Smooth muscle cell (in vitro differentiated cells): ENCODE measurements at regions not wholly inside any gene's neighbourhood (a gene's known extent, or its start where the extent isn't known, plus 50 kb on each side); places are given as distances from the start of the nearest gene placed in this dataset.
A peak's percentile ranks its signal among the peaks of the same experiment; 100 is the strongest.

ENCODE experiments used
- DNase-seq: peaks from one replicate; lab custom pipeline; 2025; ENCODE audit not compliant: unreplicated experiment; lab: John Stamatoyannopoulos, UW
- H2AFZ ChIP-seq: fragments of 200-600 bp; sonication (generic); 2 replicates; pipeline ENCODE4 v1.6.0; 2016; ENCODE audit warnings: antibody characterized with exemption, low read depth, mild to moderate bottlenecking
- H3F3A ChIP-seq: fragments of 200-600 bp; sonication (generic); 2 replicates; pipeline ENCODE4 v1.6.0; 2017; ENCODE audit warnings: antibody characterized with exemption, low read depth
- H3K27ac ChIP-seq: fragments of 200-600 bp; sonication (generic); 2 replicates; pipeline ENCODE4 v1.5.1; 2016; ENCODE audit warnings: low read depth, mild to moderate bottlenecking
- H3K27me3 ChIP-seq: fragments of 200-600 bp; sonication (generic); 2 replicates; pipeline ENCODE4 v1.6.1; 2016; ENCODE audit warnings: low read depth, mild to moderate bottlenecking
- H3K36me3 ChIP-seq: fragments of 200-600 bp; sonication (generic); 2 replicates; pipeline ENCODE4 v1.5.1; 2016; ENCODE audit warnings: low read depth
- H3K4me1 ChIP-seq: fragments of 200-600 bp; sonication (generic); 2 replicates; pipeline ENCODE4 v1.5.1; 2016; ENCODE audit warnings: low read depth
- H3K4me2 ChIP-seq: fragments of 200-600 bp; sonication (generic); 2 replicates; pipeline ENCODE4 v1.6.0; 2016; ENCODE audit warnings: mild to moderate bottlenecking
- H3K4me3 ChIP-seq: fragments of 200-600 bp; sonication (generic); 2 replicates; pipeline ENCODE4 v1.5.1; 2016; ENCODE audit warnings: mild to moderate bottlenecking
- H3K79me2 ChIP-seq: fragments of 200-600 bp; sonication (generic); 2 replicates; pipeline ENCODE4 v1.6.0; 2016; ENCODE audit warnings: low read depth, mild to moderate bottlenecking
- H3K9ac ChIP-seq: fragments of 200-600 bp; sonication (generic); 2 replicates; pipeline ENCODE4 v1.6.0; 2016; ENCODE audit warnings: low read depth
- H3K9me3 ChIP-seq: fragments of 200-600 bp; sonication (generic); replicated peaks from 2 replicates; pipeline ENCODE4 v1.5.1; 2016; ENCODE audit warnings: low read depth
- H4K20me1 ChIP-seq: fragments of 200-600 bp; sonication (generic); 2 replicates; pipeline ENCODE4 v1.6.0; 2016; ENCODE audit warnings: low read depth
- WGBS: methylation state at CpG from one replicate; pipeline ENCODE4 v1.1.7; 2016; ENCODE audit warnings: low lambda C conversion rate; 5-methylcytosine and 5-hydroxymethylcytosine counted together
- TF ChIP-seq, protein P1 (sequence below): fragments of 200-600 bp; sonication (generic); IDR thresholded peaks from 2 replicates; pipeline ENCODE4 v1.5.1; 2017; ENCODE audit warnings: borderline replicate concordance, mild to moderate bottlenecking, antibody characterized with exemption; ENCODE audit not compliant: insufficient read depth, poor library complexity, severe bottlenecking

DNA sequence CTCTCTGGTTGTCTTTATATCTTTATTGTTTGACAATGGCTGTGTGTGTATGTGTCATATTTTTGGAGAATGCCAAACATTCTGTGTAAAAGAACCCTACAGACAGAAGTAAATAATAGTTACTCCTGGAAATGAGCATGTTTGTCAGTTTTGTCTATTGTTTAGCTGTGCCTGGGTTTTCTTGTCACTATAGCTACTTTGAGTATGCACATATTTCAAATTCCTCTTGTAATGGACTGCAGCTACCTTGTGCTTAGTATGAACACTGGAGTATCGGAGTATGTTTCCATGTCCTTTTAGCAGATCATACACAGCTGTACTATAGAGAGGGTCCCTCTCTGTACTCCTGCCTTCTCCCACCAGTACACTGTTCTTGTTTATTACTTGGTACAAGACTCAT lies 58.0 kb upstream of the DOCK10 start:
- Histone ChIP-seq H3K36me3 (no peaks in the 10 kb centered on the region), H3K4me3 (no peak overlapping the region), H3F3A (no peaks in the 10 kb centered on the region), H3K27me3 (no peaks in the 10 kb centered on the region), H3K9ac (peak overlapping the region; percentile 70), H3K9me3 (no peaks in the 10 kb centered on the region), H2AFZ (peak overlapping the region; percentile 64), H3K27ac (peak overlapping the region; percentile 91), H4K20me1 (no peaks in the 10 kb centered on the region), H3K4me2 (peak overlapping the region; percentile 62), H3K79me2 (no peaks in the 10 kb centered on the region), H3K4me1 (peaks cover 6% of the 10 kb centered on the region)
- TF ChIP-seq, protein P1, sequence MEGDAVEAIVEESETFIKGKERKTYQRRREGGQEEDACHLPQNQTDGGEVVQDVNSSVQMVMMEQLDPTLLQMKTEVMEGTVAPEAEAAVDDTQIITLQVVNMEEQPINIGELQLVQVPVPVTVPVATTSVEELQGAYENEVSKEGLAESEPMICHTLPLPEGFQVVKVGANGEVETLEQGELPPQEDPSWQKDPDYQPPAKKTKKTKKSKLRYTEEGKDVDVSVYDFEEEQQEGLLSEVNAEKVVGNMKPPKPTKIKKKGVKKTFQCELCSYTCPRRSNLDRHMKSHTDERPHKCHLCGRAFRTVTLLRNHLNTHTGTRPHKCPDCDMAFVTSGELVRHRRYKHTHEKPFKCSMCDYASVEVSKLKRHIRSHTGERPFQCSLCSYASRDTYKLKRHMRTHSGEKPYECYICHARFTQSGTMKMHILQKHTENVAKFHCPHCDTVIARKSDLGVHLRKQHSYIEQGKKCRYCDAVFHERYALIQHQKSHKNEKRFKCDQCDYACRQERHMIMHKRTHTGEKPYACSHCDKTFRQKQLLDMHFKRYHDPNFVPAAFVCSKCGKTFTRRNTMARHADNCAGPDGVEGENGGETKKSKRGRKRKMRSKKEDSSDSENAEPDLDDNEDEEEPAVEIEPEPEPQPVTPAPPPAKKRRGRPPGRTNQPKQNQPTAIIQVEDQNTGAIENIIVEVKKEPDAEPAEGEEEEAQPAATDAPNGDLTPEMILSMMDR, result no peak
- 59% methylated on average over 1 of the region's 1 CpG for WGBS
- DNase-seq, result no peak

DNA sequence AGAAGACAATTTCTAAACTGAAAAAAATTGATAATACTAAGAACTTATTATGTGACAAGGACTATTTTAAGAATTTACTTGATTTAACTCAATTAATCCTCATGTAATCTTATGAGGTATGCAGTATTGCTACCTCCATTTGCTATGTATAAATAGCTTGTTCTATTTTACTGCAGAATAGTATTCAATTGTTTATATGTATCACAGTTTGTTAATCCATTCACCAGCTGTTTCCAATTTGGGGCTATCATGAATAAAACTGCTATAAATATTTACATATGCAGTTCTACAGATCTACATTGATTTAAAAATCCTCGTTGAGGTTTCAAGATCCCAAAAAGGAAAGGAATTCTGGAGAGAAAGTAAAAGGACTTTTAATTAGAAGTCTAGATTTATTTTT lies 54.8 kb upstream of the DOCK10 start:
- Histone ChIP-seq H3K27ac (no peak overlapping the region), H3K79me2 (no peaks in the 10 kb centered on the region), H3K36me3 (no peaks in the 10 kb centered on the region), H3K27me3 (no peaks in the 10 kb centered on the region), H2AFZ (no peak overlapping the region), H3K4me1 (peaks cover 6% of the 10 kb centered on the region), H3K4me3 (no peak overlapping the region), H4K20me1 (no peaks in the 10 kb centered on the region), H3F3A (no peaks in the 10 kb centered on the region), H3K9ac (no peak overlapping the region), H3K4me2 (no peak overlapping the region), H3K9me3 (no peaks in the 10 kb centered on the region)
- WGBS, result 70% methylated on average over 1 of the region's 1 CpG
- DNase-seq, result no peak
- TF ChIP-seq, protein P1, result no peak
